NCI-H146 (cell line): ENCODE measurements at regions not wholly inside any gene's neighbourhood (a gene's known extent, or its start where the extent isn't known, plus 50 kb on each side); places are given as distances from the start of the nearest gene placed in this dataset.

Experiments used
- DNase-seq: peaks from one replicate; lab custom pipeline; 2025; lab: John Stamatoyannopoulos, UW

GRCh38 chr1:239538239-239538988, 152.0 kb downstream of the CHRM3 start:
- no peak for DNase-seq

DNA sequence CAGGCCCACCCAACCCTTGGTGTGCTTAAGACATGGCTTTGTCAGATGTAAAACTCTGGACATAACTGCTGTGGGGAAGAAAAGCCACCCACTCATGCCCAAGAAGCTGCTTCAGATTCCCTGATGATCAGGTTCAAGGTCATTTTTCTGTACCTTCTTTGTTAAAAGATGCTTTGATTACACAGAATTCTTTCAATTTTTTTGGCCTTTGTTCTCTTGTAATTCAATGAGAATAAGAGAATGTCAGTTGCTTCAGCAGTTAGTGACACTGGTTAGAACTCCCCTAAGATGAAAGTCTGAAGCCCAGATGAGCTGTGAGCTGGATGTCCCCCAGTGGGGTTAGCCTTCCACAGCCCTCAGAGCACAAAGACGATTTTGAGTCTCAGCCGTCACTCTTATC, 152.7 kb downstream of the CHRM3 start:
- DNase-seq: no peak

GRCh38 chr1:239539812-239540211, 153.4 kb downstream of the CHRM3 start:
- no peak for DNase-seq

DNA sequence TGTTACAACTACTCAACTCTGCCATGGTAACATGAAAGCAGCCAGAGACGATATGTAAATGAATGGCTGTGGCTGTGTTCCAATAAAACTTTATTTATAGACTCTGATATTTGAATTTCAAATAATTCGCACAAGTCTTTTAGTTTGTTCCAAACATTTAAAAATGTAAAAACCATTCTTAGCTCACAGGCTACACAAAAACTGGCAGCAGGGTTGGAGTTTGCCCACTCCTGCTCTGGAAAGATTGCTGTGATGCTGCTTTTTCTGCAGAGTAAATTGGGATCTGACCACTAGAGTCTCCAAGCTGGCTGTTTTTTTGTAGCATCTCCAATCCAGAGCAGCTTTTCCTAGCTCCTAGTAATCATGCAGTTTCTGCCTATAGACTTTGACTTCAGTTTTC, 157.5 kb downstream of the CHRM3 start:
- no peak for DNase-seq

DNA sequence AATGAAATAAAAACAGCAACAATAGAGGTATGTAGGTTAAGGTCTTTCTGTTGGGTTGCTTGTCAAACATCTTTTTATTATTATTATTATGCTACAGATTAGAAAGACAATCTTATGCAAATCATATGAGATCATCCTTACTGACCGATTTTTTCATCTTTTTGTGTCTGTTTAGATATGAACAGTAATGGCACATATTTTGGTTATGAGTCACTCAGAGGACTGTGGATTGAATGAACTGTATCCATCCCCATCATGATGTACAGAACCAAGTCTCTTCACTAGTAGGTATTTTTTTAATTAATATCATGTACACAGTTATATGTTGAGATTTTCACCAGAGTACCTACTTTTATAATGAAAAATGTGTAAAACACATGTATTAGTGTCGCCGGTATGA, 159.1 kb downstream of the CHRM3 start:
- no peak for DNase-seq

DNA sequence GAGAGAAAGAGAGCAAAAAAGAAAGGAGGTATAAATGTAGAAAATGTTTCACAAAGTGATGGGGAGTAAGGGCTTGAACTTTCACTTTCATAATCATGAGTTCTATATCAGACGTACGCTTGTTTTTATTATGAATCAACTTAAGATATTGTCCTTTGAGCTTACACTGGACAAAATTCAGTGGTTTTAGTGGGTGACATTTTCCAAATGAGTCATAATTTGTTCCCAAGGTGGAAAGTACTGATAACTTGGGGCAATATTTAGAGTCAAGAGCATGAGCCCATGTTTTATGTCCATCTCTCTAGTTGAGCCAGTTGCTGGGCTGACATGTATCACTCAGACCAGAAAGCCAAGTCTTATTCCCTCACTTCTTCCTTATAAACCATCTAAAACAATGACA, 161.6 kb downstream of the CHRM3 start:
- no peak for DNase-seq

GRCh38 chr1:239550178-239550577, 163.8 kb downstream of the CHRM3 start:
- DNase-seq: no peak

DNA sequence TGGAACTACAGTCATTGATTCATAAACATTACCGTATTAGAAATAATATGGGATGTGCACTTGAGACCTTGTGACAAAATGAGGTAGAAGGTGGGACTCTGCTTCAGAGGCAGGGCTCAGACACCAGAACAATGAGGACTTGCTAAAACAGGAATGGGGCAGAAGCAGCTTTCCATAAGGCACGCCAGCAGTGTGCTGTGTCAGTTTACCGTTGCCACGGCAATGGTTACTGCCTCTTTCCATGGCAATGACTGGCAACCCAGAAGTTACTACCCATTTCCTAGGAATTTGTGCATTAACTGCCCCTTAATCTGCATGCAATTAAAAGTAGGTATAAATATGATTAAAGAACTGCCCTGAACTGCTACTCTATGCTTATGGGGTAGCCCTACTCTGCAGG, 169.0 kb downstream of the CHRM3 start:
- DNase-seq: no peak

- DNase-seq: no peak
Measured at GRCh38 chr1:239558559-239558958, 172.2 kb downstream of the CHRM3 start.

GRCh38 chr1:239558991-239559390, 172.6 kb downstream of the CHRM3 start:
- DNase-seq: no peak

DNA sequence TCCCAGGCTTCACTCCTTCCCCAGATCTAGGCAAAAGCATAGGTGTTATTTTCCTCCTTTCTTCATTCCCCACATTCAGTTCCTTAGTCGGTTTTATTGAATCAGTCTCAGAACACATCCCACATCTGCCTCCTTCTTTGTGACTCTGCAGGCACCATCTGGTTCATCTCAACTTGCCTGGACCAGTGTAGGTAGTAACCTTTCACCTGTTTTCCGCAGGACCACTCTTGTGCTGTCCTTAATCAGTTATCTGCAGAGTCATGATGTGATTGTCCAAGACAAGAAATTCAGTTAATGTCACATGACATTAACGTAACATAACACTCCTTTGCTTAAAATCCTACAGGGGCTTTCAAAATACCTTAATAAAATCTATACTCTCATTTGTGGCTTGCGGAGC, 174.6 kb downstream of the CHRM3 start:
- no peak for DNase-seq

GRCh38 chr1:239562095-239562494, 175.7 kb downstream of the CHRM3 start:
- no peak for DNase-seq

- no peak for DNase-seq
Measured at GRCh38 chr1:239563681-239564080, 177.3 kb downstream of the CHRM3 start.

DNA sequence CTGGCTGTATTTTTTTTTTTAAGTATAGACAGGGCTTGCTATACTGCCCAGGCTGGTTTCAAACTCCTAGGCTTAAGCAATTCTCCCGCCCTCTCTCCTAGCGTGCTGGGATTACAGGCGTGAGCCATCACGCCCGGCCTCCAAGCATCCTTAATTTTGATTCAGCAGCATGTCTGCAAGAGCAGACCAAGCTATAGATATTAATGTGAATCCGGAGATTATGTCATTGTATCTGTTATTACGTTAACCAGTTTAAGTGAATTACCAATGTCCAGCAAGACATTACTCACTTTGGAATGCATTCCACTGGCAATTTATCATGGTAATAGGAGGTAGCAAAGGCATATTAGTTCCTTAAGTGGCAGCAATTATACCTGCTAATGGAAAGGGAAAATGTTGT, 179.7 kb downstream of the CHRM3 start:
- no peak for DNase-seq

- DNase-seq: no peak
Measured at GRCh38 chr1:239570878-239571277, 184.5 kb downstream of the CHRM3 start.

DNA sequence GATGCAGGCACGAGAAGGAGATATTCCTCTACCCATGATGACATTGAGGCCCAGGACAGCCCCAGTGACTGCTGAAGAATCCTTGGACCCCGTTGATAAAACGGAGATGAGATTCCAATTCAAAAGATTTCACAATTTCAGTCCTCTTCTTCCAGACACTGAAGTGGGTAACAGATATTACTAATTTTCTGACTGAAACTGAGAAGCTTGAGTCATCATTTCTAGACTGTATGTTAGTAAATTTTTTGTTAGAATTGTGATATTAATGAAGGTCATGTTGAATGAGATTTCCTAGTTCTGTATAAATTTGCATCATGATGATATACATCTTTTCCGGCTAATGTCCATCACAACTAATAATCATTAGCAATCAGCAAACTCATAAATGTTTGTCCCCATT, 185.8 kb downstream of the CHRM3 start:
- no peak for DNase-seq

- DNase-seq: no peak
Measured at GRCh38 chr1:239574112-239574511, 187.7 kb downstream of the CHRM3 start.

DNA sequence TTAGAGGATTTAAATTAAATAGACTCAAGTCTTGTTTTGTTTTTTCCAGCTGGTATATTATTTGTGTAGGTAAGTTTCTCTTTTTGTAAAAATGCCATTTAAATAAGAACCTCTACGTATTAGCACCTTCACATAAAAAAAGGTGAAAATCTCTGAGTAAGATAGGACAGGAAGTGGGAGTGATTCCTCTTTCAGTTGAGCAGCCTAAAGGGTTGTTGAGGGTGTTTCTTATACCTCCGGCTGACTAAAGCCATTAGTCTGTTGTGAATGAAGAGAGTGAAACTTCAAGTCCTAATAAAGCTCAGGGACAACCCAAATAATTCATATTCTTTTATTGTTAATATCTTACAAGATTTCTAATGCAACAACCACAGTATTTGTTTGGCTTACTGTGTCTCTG, 188.7 kb downstream of the CHRM3 start:
- DNase-seq: no peak

DNA sequence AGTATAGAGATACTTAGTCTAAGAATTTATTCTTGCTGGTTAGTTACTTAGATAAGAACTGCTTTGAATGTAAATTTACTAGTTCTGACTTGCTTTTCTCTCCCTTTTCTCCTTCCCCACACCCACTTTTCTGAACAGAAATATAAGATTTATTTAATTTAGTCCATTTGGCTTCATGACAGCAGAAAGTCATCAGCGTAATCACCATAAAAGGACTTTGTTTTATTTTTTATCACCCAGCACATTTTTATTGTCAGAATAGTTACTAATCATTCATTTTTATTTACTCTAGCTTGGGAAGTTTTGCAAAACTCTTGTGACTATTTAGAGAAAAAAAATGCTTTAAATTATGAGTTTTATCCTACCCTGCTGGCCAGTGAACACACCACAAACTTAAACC, 197.2 kb downstream of the CHRM3 start:
- DNase-seq: no peak

GRCh38 chr1:239586128-239586527, 199.8 kb downstream of the CHRM3 start:
- no peak for DNase-seq

GRCh38 chr1:239587066-239587465, 200.7 kb downstream of the CHRM3 start:
- DNase-seq: peak; percentile 9

DNA sequence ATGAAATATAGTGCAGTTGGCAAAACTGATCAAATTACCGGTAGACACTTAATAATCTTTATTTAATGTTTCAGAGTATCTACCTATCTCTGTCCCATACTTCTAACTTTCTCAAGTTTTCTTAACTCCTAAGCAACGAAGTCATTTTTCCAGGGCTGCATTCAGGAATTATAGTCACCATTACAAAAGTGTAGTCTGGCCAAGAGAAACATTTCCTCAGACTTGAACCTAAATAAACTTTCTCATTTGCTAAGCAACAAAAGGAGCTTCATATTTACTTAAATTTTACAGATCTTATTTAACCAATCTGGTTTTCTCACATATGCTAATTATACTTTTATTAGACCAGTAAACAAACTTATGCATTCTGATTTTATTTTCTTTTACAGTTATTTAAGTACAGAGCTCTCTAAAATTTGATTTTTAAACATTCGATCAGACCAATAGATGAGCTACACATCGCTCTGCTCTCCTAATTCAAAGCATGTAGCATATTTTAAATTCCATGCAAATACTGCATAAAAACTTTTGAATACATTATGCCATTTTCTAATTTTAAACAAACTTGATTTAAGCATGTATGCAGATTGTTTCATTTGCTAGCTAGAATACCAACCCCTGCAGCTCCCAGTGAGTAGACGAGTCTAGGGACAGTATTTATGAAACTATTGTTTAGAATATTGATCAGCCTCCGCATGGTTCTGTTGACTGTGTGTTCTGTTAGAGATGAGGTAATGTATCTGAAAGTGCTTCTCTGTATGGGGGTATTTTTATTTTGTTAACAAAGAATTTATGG, 201.4 kb downstream of the CHRM3 start:
- DNase-seq: peak; percentile 61

DNA sequence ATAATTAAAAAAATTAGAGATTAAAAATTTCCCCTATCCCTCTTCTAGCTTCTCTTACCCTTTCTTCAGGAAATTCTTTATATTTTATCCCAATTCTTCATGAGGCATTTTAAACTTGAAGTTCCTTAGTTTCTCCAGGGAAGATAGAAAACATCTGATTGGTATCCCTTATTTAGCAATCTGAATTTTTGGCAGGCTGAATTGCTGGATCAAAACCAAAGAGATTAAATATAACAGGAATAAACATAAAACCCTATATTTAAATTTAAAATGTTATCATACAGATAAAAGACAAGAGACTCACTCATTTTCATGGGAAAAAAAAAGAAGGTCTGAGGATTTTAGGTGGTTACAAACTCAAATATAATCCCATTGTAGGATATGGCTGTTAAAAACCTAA, 204.2 kb downstream of the CHRM3 start:
- no peak for DNase-seq

DNA sequence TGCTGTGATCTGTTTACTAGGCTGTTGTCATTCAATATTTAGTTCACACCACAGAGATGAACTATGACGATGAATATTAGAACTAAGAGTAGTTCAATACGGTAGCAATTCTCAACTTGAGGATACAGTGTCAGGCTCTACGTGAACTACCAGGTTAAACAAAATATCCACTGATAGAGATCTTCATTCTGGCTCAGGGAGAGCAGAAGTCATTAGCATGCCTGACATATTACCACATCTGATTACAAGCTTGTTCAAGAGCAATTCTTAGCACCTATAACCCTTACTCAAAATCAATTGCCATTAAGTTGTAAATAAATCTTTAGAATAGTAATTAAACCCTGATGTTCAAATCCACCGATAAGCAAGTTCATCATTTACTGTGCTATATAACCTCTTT, 207.2 kb downstream of the CHRM3 start:
- DNase-seq: no peak
